Islet precursor cell (in vitro differentiated cells): ENCODE measurements at regions not wholly inside any gene's neighbourhood (a gene's known extent, or its start where the extent isn't known, plus 50 kb on each side); places are given as distances from the start of the nearest gene placed in this dataset.
A peak's percentile ranks its signal among the peaks of the same experiment; 100 is the strongest.

Experiments
- DNase-seq: peaks from one replicate; pipeline ENCODE4 v3.0.0-alpha.2; 2018

DNA sequence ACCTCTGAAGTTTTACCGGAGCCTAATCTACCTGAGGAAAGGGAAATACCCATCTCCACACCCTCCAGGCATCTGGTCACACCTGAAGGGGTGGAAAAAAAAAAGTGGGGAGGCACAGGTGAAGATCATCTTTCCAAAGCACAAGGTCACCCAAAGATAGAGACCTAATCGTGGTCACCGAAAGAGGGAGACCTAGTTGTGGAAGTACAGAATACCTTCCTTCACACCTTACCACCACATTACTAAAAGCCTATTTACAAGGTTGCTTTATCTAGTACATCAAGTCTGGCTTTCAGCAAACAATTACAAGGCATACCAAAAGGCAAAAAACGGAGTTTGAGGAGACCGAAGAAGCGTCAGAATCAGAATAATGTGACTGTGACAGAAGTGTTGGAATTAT, 110.0 kb upstream of the ARPP21 start:
- DNase-seq: no peak

DNA sequence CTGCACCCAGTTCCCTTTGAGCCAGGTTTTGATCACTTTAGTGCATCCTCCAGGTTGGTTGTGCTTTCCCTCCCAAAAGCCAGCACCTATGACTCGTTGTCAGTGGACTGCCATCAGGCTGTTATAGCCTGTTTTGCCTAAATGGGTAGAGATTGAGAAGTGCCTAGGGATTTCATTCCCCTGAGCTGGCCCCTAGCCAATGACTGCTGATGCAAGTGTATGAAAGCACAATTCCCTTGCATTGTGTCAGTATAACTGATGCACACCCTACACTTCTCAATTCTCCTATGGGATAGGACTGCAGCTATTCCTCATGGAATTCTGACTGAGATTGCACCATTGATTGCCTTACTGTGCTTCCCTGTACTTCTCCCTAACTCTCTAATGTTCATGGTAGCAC, 102.1 kb upstream of the ARPP21 start:
- DNase-seq: peak; percentile 56

DNA sequence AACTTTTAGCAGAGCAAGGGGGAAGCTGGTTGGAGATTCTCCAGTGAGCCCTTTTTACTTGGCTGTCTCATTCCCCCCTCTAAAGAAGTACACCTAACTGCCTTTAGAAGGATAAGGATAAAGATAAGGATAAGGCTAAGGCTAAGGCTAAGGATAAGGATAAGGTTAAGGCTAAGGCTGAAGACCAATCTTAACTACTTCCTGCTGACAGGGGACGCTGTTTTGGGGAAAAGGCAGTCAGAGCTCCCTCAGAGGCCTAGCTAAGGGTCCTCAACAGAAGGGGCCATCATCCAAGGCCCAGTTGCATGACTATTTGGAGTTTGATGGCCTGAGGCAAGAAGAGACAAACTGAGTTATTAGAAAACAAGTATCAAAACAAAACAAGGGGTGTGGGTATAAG, 94.3 kb upstream of the ARPP21 start:
- no peak for DNase-seq

DNA sequence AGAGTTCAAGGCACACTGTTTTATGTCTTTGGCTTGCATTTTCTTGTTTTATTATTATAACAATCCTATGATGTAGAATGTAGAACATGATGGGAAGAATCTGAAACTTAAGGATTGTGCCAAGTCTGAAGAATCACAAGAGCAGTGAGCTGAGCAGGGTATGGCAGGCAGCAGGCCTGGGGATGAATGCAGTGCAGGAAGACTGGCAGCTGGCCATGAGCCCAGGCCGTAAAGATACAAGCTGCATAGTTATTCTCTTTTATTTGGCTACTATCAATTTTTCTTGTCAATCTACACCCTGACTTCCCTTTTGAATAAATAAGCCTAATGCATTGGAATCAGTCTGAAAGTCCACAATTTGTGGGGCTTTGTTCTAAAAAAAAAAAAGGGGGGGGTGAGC, 89.6 kb upstream of the ARPP21 start:
- DNase-seq: no peak

DNA sequence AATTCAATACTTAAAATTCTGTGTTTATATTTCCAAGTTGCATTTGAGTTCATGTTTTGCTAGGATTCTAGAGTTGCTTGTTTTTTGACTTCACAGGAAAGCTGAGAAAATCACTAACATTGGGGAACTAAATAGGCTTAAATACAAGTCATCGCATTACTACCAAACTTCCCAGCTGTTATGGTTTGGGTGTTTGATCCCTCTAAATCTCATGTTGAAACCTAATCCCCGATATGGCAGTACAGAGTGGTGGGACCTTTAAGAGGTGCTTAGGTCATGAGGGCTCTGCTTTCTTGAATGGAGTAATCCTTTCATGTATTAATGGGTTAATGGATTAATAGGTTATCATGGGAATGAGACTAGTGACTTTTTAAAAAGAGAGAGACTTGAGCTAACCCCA, 77.2 kb upstream of the ARPP21 start:
- no peak for DNase-seq

DNA sequence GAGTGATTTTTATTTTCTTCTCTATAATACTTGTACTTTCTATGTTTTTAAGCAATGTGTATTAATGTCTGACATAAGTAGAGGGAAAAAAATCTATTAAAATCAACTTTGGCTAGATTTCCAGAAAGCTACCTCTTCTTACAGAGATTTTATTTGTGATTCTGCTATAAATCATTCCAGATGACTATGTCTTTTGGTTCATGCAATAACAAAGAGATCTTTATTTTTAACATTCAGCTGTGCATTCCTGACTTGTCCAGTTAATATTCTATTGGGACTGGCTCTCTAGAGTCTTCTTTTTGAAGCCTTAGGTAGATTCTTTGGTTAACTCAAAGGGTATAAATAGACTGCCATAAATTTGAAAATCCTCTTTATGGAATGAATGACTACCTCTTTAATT, 74.3 kb upstream of the ARPP21 start:
- DNase-seq: no peak
